Stomach (tissue), 4 donors: ENCODE measurements at regions not wholly inside any gene's neighbourhood (a gene's known extent, or its start where the extent isn't known, plus 50 kb on each side); places are given as distances from the start of the nearest gene placed in this dataset.

Source experiments
- EP300 ChIP-seq: sonication (generic); formaldehyde crosslinking; IDR thresholded peaks from one replicate; pipeline ENCODE4 v1.6.1; 2017; ENCODE audit warnings: antibody characterized with exemption
- POLR2A ChIP-seq, 4 donors: fragments of 450-650 bp; IDR thresholded peaks; one replicate each; pipeline ENCODE4 v1.6.1; 2016; ENCODE audit warnings: antibody characterized with exemption in 4 of 4, control low read depth in 2 of 4, mild to moderate bottlenecking in 1 of 4, moderate library complexity in 1 of 4
- POLR2AphosphoS5 ChIP-seq, 3 donors: sonication (generic); formaldehyde crosslinking; IDR thresholded peaks; one replicate each; pipeline ENCODE4 v1.6.1; 2016; ENCODE audit warnings: antibody characterized with exemption in 3 of 3
- TF ChIP-seq, protein P1 (sequence below), 7 experiments: fragments of 450-650 bp in 4 of 7; fragments of 200-600 bp in 3 of 7; sonication (generic) in 3 of 7; IDR thresholded peaks; one replicate each; pipeline ENCODE4 v1.5.1; 2016 to 2019; ENCODE audit warnings: antibody characterized with exemption in 7 of 7, control low read depth in 2 of 7, mild to moderate bottlenecking in 1 of 7

DNA sequence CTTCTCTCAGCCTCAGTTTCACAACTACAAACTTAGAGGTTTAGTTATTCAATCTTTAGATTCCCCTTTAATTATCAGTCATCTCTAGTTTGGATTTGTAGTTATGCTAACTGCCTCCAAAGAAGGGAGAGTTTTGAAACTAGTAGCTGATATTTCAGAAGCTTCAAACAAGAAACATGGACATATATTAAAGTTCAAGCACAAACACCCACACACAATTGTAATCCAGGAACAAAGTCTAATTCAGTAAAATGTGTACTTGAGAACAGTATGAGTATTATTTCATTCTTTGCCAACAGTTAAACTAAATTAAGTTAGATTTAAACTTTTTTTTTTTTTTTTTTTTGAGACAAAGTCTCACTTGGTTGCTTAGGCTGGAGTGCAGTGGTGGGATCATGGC, 71.2 kb upstream of the ABCA1 start:
- TF ChIP-seq POLR2AphosphoS5 (IDR thresholded peaks at IDR 0.05) (no peak), POLR2A (IDR thresholded peaks at IDR 0.05) (no peak), EP300 (no peak)
- TF ChIP-seq, protein P1, sequence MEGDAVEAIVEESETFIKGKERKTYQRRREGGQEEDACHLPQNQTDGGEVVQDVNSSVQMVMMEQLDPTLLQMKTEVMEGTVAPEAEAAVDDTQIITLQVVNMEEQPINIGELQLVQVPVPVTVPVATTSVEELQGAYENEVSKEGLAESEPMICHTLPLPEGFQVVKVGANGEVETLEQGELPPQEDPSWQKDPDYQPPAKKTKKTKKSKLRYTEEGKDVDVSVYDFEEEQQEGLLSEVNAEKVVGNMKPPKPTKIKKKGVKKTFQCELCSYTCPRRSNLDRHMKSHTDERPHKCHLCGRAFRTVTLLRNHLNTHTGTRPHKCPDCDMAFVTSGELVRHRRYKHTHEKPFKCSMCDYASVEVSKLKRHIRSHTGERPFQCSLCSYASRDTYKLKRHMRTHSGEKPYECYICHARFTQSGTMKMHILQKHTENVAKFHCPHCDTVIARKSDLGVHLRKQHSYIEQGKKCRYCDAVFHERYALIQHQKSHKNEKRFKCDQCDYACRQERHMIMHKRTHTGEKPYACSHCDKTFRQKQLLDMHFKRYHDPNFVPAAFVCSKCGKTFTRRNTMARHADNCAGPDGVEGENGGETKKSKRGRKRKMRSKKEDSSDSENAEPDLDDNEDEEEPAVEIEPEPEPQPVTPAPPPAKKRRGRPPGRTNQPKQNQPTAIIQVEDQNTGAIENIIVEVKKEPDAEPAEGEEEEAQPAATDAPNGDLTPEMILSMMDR (IDR thresholded peaks at IDR 0.05): no peak
